CD4-positive, alpha-beta T cell treated with Interferon alpha-2 for 1 hour (primary cell): ENCODE measurements at regions not wholly inside any gene's neighbourhood (a gene's known extent, or its start where the extent isn't known, plus 50 kb on each side); places are given as distances from the start of the nearest gene placed in this dataset.
"Not testable (repeated sequence)": the region's sequence is repeated elsewhere in the genome, so short reads cannot be mapped to it uniquely, and the experiment has no call there.

Experiments
- DNase-seq, 2 donors: peaks; one replicate each; pipeline ENCODE4 v3.0.0-alpha.2; 2020 to 2022

GRCh38 chr9:7615344-7615743 lies 184.2 kb downstream of the DMAC1 start:
- no peak for DNase-seq

GRCh38 chr9:7613931-7614330 lies 185.6 kb downstream of the DMAC1 start:
- DNase-seq: peak in 1 of 2 donors; percentile 53

GRCh38 chr9:7608261-7608660 lies 191.3 kb downstream of the DMAC1 start:
- DNase-seq: no peak

GRCh38 chr9:7607421-7607820 lies 192.2 kb downstream of the DMAC1 start:
- no peak for DNase-seq

- DNase-seq: no peak
These were observed 193.0 kb downstream of the DMAC1 start for GRCh38 chr9:7606591-7606990.

- DNase-seq: no peak
These were observed 197.8 kb downstream of the DMAC1 start for GRCh38 chr9:7601739-7602138.

- DNase-seq: no peak
These were observed 201.9 kb downstream of the DMAC1 start for GRCh38 chr9:7597716-7598115.

GRCh38 chr9:7592321-7593316 lies 207.0 kb downstream of the DMAC1 start:
- DNase-seq: no peak

- DNase-seq: no peak
These were observed 208.1 kb downstream of the DMAC1 start for GRCh38 chr9:7591501-7591900.

- DNase-seq: no peak
These were observed 219.0 kb downstream of the DMAC1 start for GRCh38 chr9:7580568-7580967.

GRCh38 chr9:7579351-7579750 lies 220.2 kb downstream of the DMAC1 start:
- no peak for DNase-seq

- no peak for DNase-seq
These were observed 220.6 kb downstream of the DMAC1 start for GRCh38 chr9:7578951-7579350.

GRCh38 chr9:7570107-7570720 lies 229.4 kb downstream of the DMAC1 start:
- DNase-seq: peak; percentile 56 to 79

- no peak for DNase-seq
These were observed 231.9 kb downstream of the DMAC1 start for GRCh38 chr9:7567687-7568086.

- no peak for DNase-seq
These were observed 238.0 kb downstream of the DMAC1 start for GRCh38 chr9:7561527-7562080.

- DNase-seq: no peak
These were observed 238.8 kb downstream of the DMAC1 start for GRCh38 chr9:7560669-7561305.

- DNase-seq: no peak
These were observed 244.9 kb downstream of the DMAC1 start for GRCh38 chr9:7554699-7555098.

- DNase-seq: not testable (repeated sequence)
These were observed 246.9 kb downstream of the DMAC1 start for GRCh38 chr9:7552706-7553105.

GRCh38 chr9:7549249-7549648 lies 250.3 kb downstream of the DMAC1 start:
- no peak for DNase-seq

- no peak for DNase-seq
These were observed 253.3 kb downstream of the DMAC1 start for GRCh38 chr9:7546261-7546660.

- DNase-seq: no peak
These were observed 254.0 kb downstream of the DMAC1 start for GRCh38 chr9:7545371-7546165.

GRCh38 chr9:7542693-7543092 lies 256.9 kb downstream of the DMAC1 start:
- no peak for DNase-seq

- DNase-seq: no peak
These were observed 257.5 kb downstream of the DMAC1 start for GRCh38 chr9:7542126-7542525.
